ENCODE measurements at regions not wholly inside any gene's neighbourhood (a gene's known extent, or its start where the extent isn't known, plus 50 kb on each side); places are given as distances from the start of the nearest gene placed in this dataset.

GRCh38 chr5:107134931-107135330, 535.8 kb downstream of the EFNA5 start:
- H3K36me3 ChIP-seq, result no peaks in the 10 kb centered on the region
- WGBS, 2 donors, result 79 to 85% methylated on average over 2 of the region's 2 CpGs
- no peaks in the 10 kb centered on the region for H3K27me3 ChIP-seq
- H3K4me3 ChIP-seq, result no peak overlapping the region
- no peaks in the 10 kb centered on the region for H3K4me1 ChIP-seq
- TF ChIP-seq POLR2A (IDR thresholded peaks at IDR 0.05) (no peak), EP300 (IDR thresholded peaks at IDR 0.05) (no peak), POLR2AphosphoS5 (IDR thresholded peaks at IDR 0.05) (no peak), CTCF (IDR thresholded peaks at IDR 0.05) (no peak)
- intact Hi-C loops (cut with DNase I), result no loop called here
- peaks cover 0 to under 1% (median 0%) of the 10 kb centered on the region in 4 donors for H3K9me3 ChIP-seq
- no peak for DNase-seq
- H3K27ac ChIP-seq, result no peak overlapping the region

- Histone ChIP-seq H3K4me1 (peaks cover 0 to 6% (median 2%) of the 10 kb centered on the region in 4 donors), H3K4me3 (no peak overlapping the region), H3K9me3 (no peaks in the 10 kb centered on the region), H3K36me3 (no peaks in the 10 kb centered on the region), H3K27me3 (no peaks in the 10 kb centered on the region), H3K27ac (no peak overlapping the region)
- WGBS, 2 donors, result 53 to 58% methylated on average over 1 of the region's 1 CpG
- no peak for DNase-seq
- intact Hi-C loops (cut with DNase I), result no loop called here
- no peak for TF ChIP-seq EP300 (IDR thresholded peaks at IDR 0.05)
- no peak for TF ChIP-seq POLR2AphosphoS5 (IDR thresholded peaks at IDR 0.05)
- no peak for TF ChIP-seq POLR2A (IDR thresholded peaks at IDR 0.05)
- no peak for TF ChIP-seq CTCF (IDR thresholded peaks at IDR 0.05)
Measured at GRCh38 chr5:107129051-107129450, 541.7 kb downstream of the EFNA5 start.

GRCh38 chr5:107127878-107128277, 542.9 kb downstream of the EFNA5 start:
- Histone ChIP-seq H3K4me1 (peaks cover 0 to 6% (median 2%) of the 10 kb centered on the region in 4 donors), H3K27ac (no peak overlapping the region), H3K9me3 (no peaks in the 10 kb centered on the region), H3K36me3 (no peaks in the 10 kb centered on the region), H3K4me3 (no peak overlapping the region), H3K27me3 (no peaks in the 10 kb centered on the region)
- no peak for DNase-seq
- WGBS, 2 donors, result 52 to 76% methylated on average over 1 of the region's 1 CpG
- TF ChIP-seq EP300 (IDR thresholded peaks at IDR 0.05), result no peak
- no peak for TF ChIP-seq CTCF (IDR thresholded peaks at IDR 0.05)
- TF ChIP-seq POLR2AphosphoS5 (IDR thresholded peaks at IDR 0.05), result no peak
- TF ChIP-seq POLR2A (IDR thresholded peaks at IDR 0.05), result no peak
- intact Hi-C loops (cut with DNase I), result no loop called here

- WGBS, 2 donors, result 88 to 93% methylated on average over 3 of the region's 3 CpGs
- H3K27me3 ChIP-seq, result no peaks in the 10 kb centered on the region
- no peaks in the 10 kb centered on the region for H3K36me3 ChIP-seq
- no peak overlapping the region for H3K4me3 ChIP-seq
- peaks cover 0 to 10% (median 5%) of the 10 kb centered on the region in 4 donors for H3K4me1 ChIP-seq
- H3K27ac ChIP-seq, result no peak overlapping the region
- H3K9me3 ChIP-seq, result no peaks in the 10 kb centered on the region
- intact Hi-C loops (cut with DNase I), result no loop called here
- no peak for TF ChIP-seq POLR2A (IDR thresholded peaks at IDR 0.05)
- TF ChIP-seq POLR2AphosphoS5 (IDR thresholded peaks at IDR 0.05), result no peak
- TF ChIP-seq EP300 (IDR thresholded peaks at IDR 0.05), result no peak
- TF ChIP-seq CTCF (IDR thresholded peaks at IDR 0.05), result no peak
- no peak for DNase-seq
Measured at GRCh38 chr5:107126341-107126740, 544.4 kb downstream of the EFNA5 start.

GRCh38 chr5:107124376-107124775, 546.4 kb downstream of the EFNA5 start:
- TF ChIP-seq POLR2A (IDR thresholded peaks at IDR 0.05) (no peak), CTCF (IDR thresholded peaks at IDR 0.05) (no peak)
- Histone ChIP-seq H3K4me3 (no peak overlapping the region), H3K36me3 (no peaks in the 10 kb centered on the region), H3K27me3 (no peaks in the 10 kb centered on the region), H3K9me3 (no peaks in the 10 kb centered on the region), H3K4me1 (peaks cover 0 to 10% (median 5%) of the 10 kb centered on the region in 4 donors), H3K27ac (no peak overlapping the region)
- WGBS, 2 donors, result 88 to 92% methylated on average over 1 of the region's 1 CpG
- DNase-seq, result no peak
- intact Hi-C loops (cut with DNase I), result no loop called here

All from sigmoid colon (tissue), 6 donors.